Fibroblast of lung (primary cell): ENCODE measurements at regions not wholly inside any gene's neighbourhood (a gene's known extent, or its start where the extent isn't known, plus 50 kb on each side); places are given as distances from the start of the nearest gene placed in this dataset.

Experiments used
- CTCF ChIP-seq, 2 donors: IDR thresholded peaks in 1 of 2; conservative IDR thresholded peaks in 1 of 2; 1 replicate in 1 of 2; 2 replicates in 1 of 2; pipeline ENCODE4 v1.5.1; 2011 to 2012; ENCODE audit warnings: low read length in 2 of 2, control low read depth in 1 of 2, inconsistent platforms in 1 of 2, low read depth in 1 of 2, mild to moderate bottlenecking in 1 of 2
- EZH2 ChIP-seq: IDR thresholded peaks from 2 replicates; pipeline ENCODE4 v1.5.1; 2012; ENCODE audit warnings: low read length, control low read depth, mild to moderate bottlenecking; ENCODE audit errors: missing control alignments

- TF ChIP-seq CTCF (conservative IDR thresholded peaks at IDR 0.05 in 1 of 2, IDR thresholded peaks at IDR 0.05 in 1 of 2; ENCODE audit: low read depth in 1 of 2, low read length in 2 of 2): no peak
- no peak for TF ChIP-seq EZH2
Measured at GRCh38 chrX:9110808-9111207, 76.9 kb upstream of the FAM9B start.
